Dendritic cell treated with granulocyte-macrophage colony-stimulating factor and Interleukin-4, amounts not matched to agents 40 ng/mL and 50 ng/mL, for 4 days (primary cell): ENCODE measurements at regions not wholly inside any gene's neighbourhood (a gene's known extent, or its start where the extent isn't known, plus 50 kb on each side); places are given as distances from the start of the nearest gene placed in this dataset.

Experiments used
- H3K27ac Mint-ChIP-seq: one replicate; pipeline ENCODE4 v1.8.0; 2022; ENCODE audit warnings: mild to moderate bottlenecking, mixed read lengths
- H3K27me3 Mint-ChIP-seq: one replicate; pipeline ENCODE4 v1.8.0; 2022; ENCODE audit warnings: mild to moderate bottlenecking, mixed read lengths
- H3K36me3 Mint-ChIP-seq: one replicate; pipeline ENCODE4 v1.8.0; 2022; ENCODE audit warnings: low read depth, mixed read lengths
- H3K4me1 Mint-ChIP-seq: one replicate; pipeline ENCODE4 v1.8.0; 2022; ENCODE audit warnings: low read depth, mixed read lengths
- H3K4me3 Mint-ChIP-seq: one replicate; pipeline ENCODE4 v1.8.0; 2022; ENCODE audit warnings: mild to moderate bottlenecking, moderate library complexity, mixed read lengths
- H3K9me3 Mint-ChIP-seq: one replicate; pipeline ENCODE4 v1.8.0; 2022; ENCODE audit warnings: mixed read lengths
- intact Hi-C: fragments of 100-400 bp; cut with micrococcal nuclease; formaldehyde crosslinking; loops from one replicate; pipeline ENCODE4 v1.15.0; 2022

DNA sequence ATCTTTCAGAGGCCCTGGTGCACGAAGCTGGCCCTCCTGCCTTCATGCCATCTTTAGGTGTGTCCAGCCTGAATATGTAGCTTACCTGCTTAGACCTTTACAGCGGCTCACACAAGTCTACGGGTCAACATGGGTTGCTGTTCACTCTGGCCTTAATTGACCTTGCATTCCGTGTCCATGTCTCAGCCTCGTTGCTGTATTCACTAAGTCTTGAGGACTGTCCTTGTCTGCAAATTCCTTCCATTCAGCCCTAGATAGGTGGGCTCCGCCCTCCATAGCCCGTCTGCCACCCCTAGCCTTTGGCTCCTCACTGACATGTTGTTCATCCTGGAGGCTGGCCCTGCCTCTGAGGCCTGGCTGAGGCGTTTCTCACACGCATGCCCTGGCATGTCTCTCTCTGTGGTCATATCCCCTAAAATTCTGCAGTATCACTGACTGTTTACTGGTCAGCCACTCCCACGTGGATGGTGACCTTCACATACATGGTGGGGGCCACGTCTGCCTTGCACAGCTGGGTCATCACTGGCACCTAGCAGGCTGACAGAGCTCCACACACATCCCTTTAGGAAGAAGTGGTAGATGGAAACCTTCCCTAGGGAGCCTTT lies 394.1 kb upstream of the MKI67 start:
- no peaks in the 10 kb centered on the region for H3K9me3 Mint-ChIP-seq
- intact Hi-C loops, result no loop called here
- H3K36me3 Mint-ChIP-seq, result no peaks in the 10 kb centered on the region
- no peak overlapping the region for H3K27ac Mint-ChIP-seq
- H3K4me3 Mint-ChIP-seq, result no peak overlapping the region
- no peaks in the 10 kb centered on the region for H3K27me3 Mint-ChIP-seq
- H3K4me1 Mint-ChIP-seq, result peaks cover 5% of the 10 kb centered on the region

DNA sequence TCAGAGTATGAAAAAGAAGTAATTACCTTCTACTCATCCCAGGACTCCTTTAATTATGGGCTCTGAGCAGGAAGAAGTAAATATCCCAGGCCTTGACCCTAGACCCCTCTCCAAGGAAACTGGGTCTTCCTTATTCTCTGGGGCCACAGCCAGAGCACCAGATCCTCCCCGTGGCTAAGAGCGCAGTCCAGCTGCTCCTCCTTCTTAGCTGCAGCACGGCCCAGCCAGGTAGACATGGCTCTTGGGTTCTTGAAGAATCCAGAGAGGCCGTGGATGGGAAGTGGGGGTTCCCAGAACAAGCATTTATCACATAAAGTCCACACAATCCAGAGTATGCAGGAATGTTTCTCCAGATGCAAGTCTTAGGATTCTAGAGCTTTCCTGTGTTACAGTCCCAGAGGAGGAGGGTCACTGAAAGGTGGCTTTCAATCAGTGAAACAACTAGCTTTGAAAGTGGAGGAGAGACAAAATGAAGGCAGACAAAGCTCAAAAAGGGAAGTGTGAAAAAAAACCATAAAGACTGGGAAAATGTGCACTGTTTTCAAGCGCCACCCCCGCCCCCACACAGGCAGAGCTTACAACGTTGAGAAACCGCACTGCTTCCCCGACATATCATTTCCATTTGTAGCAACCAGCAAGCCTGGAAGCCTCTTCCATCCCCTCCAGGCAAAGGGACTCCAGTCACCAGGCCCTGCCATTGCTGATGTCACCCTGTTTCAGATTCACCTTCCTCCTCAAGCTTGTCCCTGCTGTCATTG lies 396.5 kb upstream of the MKI67 start:
- H3K4me3 Mint-ChIP-seq, result no peak overlapping the region
- H3K4me1 Mint-ChIP-seq, result peaks cover 5% of the 10 kb centered on the region

DNA sequence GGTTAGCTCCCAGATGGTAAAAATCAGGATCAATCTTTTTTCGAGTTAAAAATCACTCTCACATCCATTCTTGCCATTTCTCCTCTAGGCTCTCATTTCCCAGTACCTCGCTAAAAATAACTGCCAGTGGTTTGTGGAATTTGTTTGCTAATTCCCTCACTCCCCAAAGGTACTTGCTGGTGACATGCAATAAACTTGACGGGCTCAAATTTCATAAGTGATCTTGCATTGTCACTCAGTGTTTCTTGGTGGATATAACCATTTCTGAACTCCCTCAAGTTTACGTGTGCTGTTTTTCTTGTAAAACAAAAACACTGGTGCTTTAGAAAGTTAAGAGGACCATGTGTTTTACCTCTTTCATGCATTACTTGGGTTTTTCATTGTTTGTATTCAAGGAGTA lies 399.2 kb upstream of the MKI67 start:
- Mint-ChIP-seq H3K9me3 (no peaks in the 10 kb centered on the region), H3K4me3 (no peak overlapping the region), H3K36me3 (no peaks in the 10 kb centered on the region), H3K27me3 (no peaks in the 10 kb centered on the region), H3K27ac (no peak overlapping the region), H3K4me1 (peaks cover 5% of the 10 kb centered on the region)
- intact Hi-C loops, result no loop called here

More for the DNA sequence above, 396.5 kb upstream of the MKI67 start:
- intact Hi-C loops, result no loop called here
- H3K27ac Mint-ChIP-seq, result no peak overlapping the region
- H3K9me3 Mint-ChIP-seq, result no peaks in the 10 kb centered on the region
- H3K27me3 Mint-ChIP-seq, result no peaks in the 10 kb centered on the region
- no peaks in the 10 kb centered on the region for H3K36me3 Mint-ChIP-seq

DNA sequence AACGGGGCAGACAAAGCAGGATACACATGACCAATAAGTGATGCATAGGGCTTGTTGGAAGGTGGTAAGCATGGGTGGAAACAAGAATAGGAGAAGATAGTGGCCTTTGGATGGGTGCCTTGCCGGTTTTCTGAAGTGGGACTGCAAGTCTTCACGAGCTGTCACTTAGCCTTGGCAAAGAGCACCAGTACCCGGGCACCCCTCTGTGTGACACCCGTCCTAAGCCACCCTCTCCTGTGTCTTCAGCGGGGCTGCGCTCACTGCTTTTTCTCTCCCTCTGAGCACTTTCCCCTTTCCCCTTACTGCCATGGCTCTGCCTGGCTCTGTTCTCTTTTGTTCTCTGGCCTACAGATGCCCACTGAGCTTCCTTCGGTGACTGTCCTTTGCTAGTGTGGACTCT lies 399.7 kb upstream of the MKI67 start:
- intact Hi-C loops, result no loop called here
- H3K36me3 Mint-ChIP-seq, result no peaks in the 10 kb centered on the region
- peaks cover 5% of the 10 kb centered on the region for H3K4me1 Mint-ChIP-seq
- H3K9me3 Mint-ChIP-seq, result no peaks in the 10 kb centered on the region
- H3K27me3 Mint-ChIP-seq, result no peaks in the 10 kb centered on the region
- H3K27ac Mint-ChIP-seq, result no peak overlapping the region
- no peak overlapping the region for H3K4me3 Mint-ChIP-seq

DNA sequence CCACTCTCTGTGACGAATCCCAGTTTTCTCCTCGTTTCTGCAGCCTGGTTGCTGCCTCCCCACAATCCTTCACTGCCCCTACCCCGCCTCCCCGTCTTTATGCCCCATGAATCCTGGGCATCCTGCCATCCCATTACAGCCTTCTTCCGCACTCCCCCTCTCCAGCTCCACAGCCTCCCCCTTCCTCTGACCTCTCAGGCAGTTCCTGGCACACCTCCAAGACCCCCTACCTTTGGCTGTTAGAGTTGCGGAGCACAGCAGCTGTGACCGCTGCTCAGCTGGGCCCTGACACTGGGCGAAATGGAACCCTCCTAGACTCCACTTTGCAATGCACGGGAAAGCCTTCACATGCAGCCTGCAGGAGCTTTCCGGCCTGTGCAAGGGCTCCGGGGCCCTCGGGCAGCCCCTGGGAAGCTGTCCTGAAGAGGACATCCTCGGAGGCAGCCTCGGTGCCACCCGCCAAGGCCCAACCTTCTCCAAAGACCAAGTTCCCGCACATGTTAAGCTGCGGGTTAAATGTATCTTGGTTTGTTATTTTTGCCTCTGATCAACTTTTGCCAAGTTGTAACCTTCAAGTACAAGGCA lies 400.7 kb upstream of the MKI67 start:
- Mint-ChIP-seq H3K27ac (no peak overlapping the region), H3K36me3 (no peaks in the 10 kb centered on the region), H3K4me1 (peaks cover 5% of the 10 kb centered on the region), H3K9me3 (no peaks in the 10 kb centered on the region), H3K27me3 (no peaks in the 10 kb centered on the region), H3K4me3 (no peak overlapping the region)
- intact Hi-C loops, result no loop called here

DNA sequence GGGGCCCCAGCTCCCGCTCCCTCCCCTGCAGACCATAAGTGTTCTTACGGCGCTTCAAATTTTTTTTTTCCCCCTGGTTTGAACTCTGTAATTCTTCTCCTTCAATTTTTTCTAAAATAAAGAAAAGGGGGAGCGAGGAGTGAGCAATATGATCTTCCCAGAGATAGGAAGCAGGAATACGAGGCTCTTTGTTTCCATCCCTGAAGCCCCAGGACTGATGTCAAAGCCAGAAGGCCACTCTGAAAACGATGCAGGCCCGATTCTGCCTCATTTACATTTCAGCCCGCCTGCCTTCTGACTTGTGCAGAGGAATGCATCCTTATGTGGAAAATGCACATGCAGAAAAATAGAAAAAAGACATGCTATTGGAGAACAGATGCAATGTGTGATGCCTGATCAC lies 401.5 kb upstream of the MKI67 start:
- intact Hi-C loops, result no loop called here
- H3K36me3 Mint-ChIP-seq, result no peaks in the 10 kb centered on the region
- no peak overlapping the region for H3K4me3 Mint-ChIP-seq
- no peaks in the 10 kb centered on the region for H3K27me3 Mint-ChIP-seq
- no peak overlapping the region for H3K27ac Mint-ChIP-seq
- no peaks in the 10 kb centered on the region for H3K9me3 Mint-ChIP-seq
- H3K4me1 Mint-ChIP-seq, result peaks cover 5% of the 10 kb centered on the region

DNA sequence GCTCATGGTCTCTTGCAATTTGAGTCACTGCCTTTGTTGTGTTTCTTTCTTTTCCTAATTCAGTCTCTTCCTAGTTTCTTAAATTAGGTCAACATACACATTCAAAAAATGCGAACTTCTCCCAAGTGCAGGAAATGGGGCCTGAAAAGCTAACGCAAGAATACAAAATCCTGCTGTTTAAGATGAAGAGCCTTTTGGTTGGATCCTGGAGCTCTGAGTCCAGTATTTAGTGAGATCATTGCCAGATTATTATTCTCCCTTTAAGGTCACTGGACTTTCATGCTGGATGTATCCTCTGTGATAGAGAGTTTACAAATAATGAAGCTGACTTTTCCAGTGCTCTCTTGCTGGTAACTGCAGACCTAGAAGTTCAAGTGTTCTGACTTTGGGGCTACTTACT lies 401.9 kb upstream of the MKI67 start:
- Mint-ChIP-seq H3K27ac (no peak overlapping the region), H3K4me3 (no peak overlapping the region), H3K36me3 (no peaks in the 10 kb centered on the region), H3K27me3 (no peaks in the 10 kb centered on the region), H3K9me3 (no peaks in the 10 kb centered on the region), H3K4me1 (peaks cover 1% of the 10 kb centered on the region)
- intact Hi-C loops, result no loop called here

DNA sequence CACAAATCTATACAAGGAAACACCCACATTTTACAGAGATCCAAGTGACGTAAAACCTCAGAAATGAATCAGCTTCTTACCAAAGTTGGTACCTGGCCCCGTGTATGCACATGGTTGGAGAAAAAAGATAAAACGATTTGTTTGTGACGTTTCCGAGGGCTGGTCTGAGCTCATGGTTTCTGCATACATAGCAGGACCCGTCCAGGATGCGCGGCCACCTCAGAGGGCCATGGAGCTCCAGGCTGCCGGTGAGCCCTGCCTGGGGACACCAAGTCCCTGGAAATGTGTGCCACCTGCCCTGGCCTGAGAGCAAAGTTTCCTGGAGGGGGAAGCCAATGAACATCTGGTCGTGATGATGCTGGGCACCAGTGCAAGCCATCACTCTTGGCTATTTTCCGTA lies 402.6 kb upstream of the MKI67 start:
- no peaks in the 10 kb centered on the region for H3K36me3 Mint-ChIP-seq
- H3K27ac Mint-ChIP-seq, result no peak overlapping the region
- H3K27me3 Mint-ChIP-seq, result no peaks in the 10 kb centered on the region
- intact Hi-C loops, result no loop called here
- no peaks in the 10 kb centered on the region for H3K9me3 Mint-ChIP-seq
- H3K4me1 Mint-ChIP-seq, result no peaks in the 10 kb centered on the region
- no peak overlapping the region for H3K4me3 Mint-ChIP-seq

DNA sequence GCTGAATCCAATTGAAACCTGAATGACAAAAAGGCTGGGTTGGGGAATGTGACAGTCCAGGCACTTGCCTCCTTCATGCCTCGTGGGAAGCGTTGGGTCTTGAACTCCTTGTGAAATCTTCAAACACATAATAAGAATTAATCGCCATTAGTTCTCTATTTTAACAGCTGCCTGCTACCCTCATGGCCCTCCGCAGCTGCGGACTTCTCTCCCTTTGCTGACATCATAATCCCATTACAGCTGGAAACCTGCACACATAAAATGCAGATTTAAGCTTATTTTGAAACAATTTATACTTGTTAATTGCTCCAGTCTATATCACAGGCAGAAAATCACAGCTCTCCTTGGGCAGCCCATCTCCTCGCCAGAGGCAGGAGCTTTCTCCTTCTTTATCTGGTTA lies 403.0 kb upstream of the MKI67 start:
- intact Hi-C loops, result no loop called here
- no peaks in the 10 kb centered on the region for H3K27me3 Mint-ChIP-seq
- H3K36me3 Mint-ChIP-seq, result no peaks in the 10 kb centered on the region
- no peaks in the 10 kb centered on the region for H3K9me3 Mint-ChIP-seq
- H3K4me3 Mint-ChIP-seq, result no peak overlapping the region
- H3K4me1 Mint-ChIP-seq, result no peaks in the 10 kb centered on the region
- H3K27ac Mint-ChIP-seq, result no peak overlapping the region

DNA sequence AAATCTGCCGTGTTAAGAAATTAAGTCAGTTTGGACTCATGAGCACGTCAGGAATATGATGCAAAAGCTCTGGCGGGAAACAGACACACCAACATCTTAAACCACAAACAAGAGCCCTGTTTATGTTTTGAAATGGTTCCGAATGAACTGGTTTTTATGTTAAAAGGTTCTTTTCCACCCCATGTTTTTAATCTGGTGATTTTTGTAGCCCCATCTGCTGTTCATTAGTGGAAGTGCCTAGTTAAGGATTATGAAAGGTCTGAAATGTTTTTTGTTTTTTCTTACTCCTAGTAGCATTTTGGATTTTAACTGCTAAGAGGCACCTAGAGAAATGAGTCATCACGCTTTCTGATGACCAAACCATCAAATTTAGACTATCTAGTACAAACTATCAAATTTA lies 404.1 kb upstream of the MKI67 start:
- intact Hi-C loops, result no loop called here
- peaks cover 4% of the 10 kb centered on the region for H3K27me3 Mint-ChIP-seq
- H3K4me1 Mint-ChIP-seq, result no peaks in the 10 kb centered on the region
- no peak overlapping the region for H3K27ac Mint-ChIP-seq
- no peaks in the 10 kb centered on the region for H3K36me3 Mint-ChIP-seq
- H3K4me3 Mint-ChIP-seq, result no peak overlapping the region
- no peaks in the 10 kb centered on the region for H3K9me3 Mint-ChIP-seq

DNA sequence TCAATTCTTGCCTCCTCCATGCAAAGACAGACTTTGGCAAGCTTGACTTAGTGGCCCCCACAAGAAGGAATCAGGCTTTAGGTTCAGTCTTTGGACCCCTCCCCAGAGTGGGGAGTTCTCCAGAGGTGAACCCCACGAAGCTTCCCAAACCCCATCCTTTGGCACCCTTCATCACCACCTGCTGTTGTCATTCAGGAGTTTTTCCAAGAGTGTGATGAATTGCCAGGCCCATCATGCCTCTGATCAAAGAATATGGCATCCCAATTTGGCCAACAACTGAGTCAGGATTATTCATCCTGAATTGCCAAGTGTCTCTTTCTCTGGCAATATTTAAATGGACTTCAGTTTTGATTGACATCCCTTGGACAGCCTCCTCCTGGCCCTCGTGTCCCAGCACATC lies 404.7 kb upstream of the MKI67 start:
- Mint-ChIP-seq H3K36me3 (no peaks in the 10 kb centered on the region), H3K4me1 (no peaks in the 10 kb centered on the region), H3K27me3 (peaks cover 5% of the 10 kb centered on the region), H3K9me3 (no peaks in the 10 kb centered on the region), H3K4me3 (no peak overlapping the region), H3K27ac (no peak overlapping the region)
- intact Hi-C loops, result no loop called here

DNA sequence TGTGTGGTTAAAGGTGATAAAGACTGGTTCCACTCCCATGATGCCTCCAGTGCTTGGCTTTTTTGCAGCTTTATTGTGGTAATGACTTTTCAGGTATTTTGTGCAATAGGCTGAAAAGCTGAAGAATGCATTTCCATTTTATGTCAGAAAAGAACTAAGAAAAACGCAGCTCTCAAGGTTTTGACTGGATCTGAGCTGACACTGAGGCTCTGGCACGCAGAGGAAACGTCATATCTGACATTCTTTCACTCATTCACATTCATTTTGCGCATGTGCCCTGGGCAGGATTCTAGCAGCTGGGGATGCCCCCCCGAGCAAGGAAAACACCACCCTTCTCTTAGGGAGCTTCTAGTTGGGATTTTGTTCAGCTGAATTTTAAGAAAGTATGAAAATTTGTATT lies 408.5 kb upstream of the MKI67 start:
- Mint-ChIP-seq H3K9me3 (no peaks in the 10 kb centered on the region), H3K27ac (no peak overlapping the region), H3K27me3 (peaks cover 27% of the 10 kb centered on the region), H3K36me3 (no peaks in the 10 kb centered on the region), H3K4me1 (no peaks in the 10 kb centered on the region), H3K4me3 (no peak overlapping the region)
- intact Hi-C loops, result no loop called here

DNA sequence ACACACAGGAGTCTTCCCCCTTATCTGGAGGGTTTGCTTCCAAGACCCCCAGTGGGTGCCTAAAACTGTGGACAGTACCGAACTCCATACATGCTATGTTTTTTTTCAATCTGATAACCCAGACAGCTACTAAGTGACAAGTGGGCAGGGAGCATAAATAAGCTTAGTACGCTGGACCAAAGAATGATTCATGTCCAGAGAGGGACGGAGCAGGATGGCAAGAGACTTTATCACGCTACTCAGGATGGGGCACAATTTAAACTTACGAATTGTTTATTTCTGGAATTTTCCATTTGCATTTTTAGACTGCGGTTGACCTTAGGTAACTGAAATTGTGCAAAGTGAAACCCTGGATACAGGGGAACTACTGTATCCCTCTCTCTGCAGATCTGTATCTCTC lies 410.0 kb upstream of the MKI67 start:
- H3K27ac Mint-ChIP-seq, result no peak overlapping the region
- peaks cover 42% of the 10 kb centered on the region for H3K27me3 Mint-ChIP-seq
- H3K9me3 Mint-ChIP-seq, result no peaks in the 10 kb centered on the region
- intact Hi-C loops, result no loop called here
- H3K4me3 Mint-ChIP-seq, result no peak overlapping the region
- H3K36me3 Mint-ChIP-seq, result no peaks in the 10 kb centered on the region
- no peaks in the 10 kb centered on the region for H3K4me1 Mint-ChIP-seq

DNA sequence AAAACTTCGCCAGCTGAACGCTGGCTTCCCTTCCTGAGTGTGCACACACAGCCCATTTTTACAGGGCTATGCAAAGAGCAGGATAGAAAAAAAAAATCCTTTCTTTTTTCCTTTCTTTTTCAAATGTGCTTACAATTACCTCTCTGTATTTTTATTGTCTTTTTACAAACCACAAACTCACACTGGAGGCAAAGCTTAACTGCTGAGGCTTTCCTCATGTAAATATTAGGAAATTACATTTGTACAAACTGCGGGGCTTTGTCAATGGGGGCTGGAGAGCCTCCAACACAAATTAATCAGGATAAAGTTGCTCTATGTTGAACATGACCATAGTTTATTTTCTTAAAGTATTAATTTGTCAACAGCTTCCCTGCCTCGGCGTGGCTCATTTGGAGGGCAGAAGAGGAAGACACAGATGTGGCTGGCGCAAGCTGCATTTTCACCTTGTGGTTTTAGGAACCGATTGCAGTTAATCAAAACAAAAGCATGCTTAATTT lies 411.7 kb upstream of the MKI67 start:
- H3K27ac Mint-ChIP-seq, result no peak overlapping the region
- no peaks in the 10 kb centered on the region for H3K9me3 Mint-ChIP-seq
- H3K36me3 Mint-ChIP-seq, result no peaks in the 10 kb centered on the region
- H3K27me3 Mint-ChIP-seq, result peaks cover 51% of the 10 kb centered on the region
- intact Hi-C loops, result no loop called here
- H3K4me3 Mint-ChIP-seq, result no peak overlapping the region
- no peaks in the 10 kb centered on the region for H3K4me1 Mint-ChIP-seq
